B cell (primary cell): ENCODE measurements at regions not wholly inside any gene's neighbourhood (a gene's known extent, or its start where the extent isn't known, plus 50 kb on each side); places are given as distances from the start of the nearest gene placed in this dataset.

Source experiments
- ATAC-seq: fragments of 200-7000 bp; cut with Tn5 transposase; one replicate; pipeline ENCODE4 v1.10.0; 2021; ENCODE audit warnings: low read depth, mild to moderate bottlenecking, moderate number of reproducible peaks, moderate library complexity
- CTCF ChIA-PET: fragments of 350-600 bp; sonication (Branson Sonifier 250); formaldehyde crosslinking; loops from one replicate; lab custom pipeline; 2021; ENCODE audit warnings: antibody characterized with exemption, inconsistent platforms; lab: Charles Lee
- POLR2A ChIA-PET: fragments of 350-600 bp; sonication (Branson Sonifier 250); formaldehyde crosslinking; loops from one replicate; lab custom pipeline; 2021; ENCODE audit warnings: antibody characterized with exemption; lab: Charles Lee
- DNase-seq: peaks from one replicate; pipeline ENCODE4 v3.0.0; 2013
- H2AFZ ChIP-seq: 2 replicates; pipeline ENCODE4 v1.6.1; 2012; ENCODE audit warnings: mild to moderate bottlenecking, low read depth, low read length; ENCODE audit not compliant: insufficient read depth, poor library complexity, severe bottlenecking
- H3K27ac ChIP-seq, 2 donors: 1 replicate in 1 of 2; 2 replicates in 1 of 2; pipeline ENCODE4 v1.5.1; 2012 to 2013; ENCODE audit warnings: low read length in 2 of 2, mild to moderate bottlenecking in 2 of 2, moderate library complexity in 1 of 2
- H3K27me3 ChIP-seq, 4 experiments: fragments of 200-600 bp in 1 of 4; sonication (generic) in 1 of 4; replicated peaks in 1 of 4; 1 replicate in 2 of 4; 2 replicates in 2 of 4; pipeline versions ENCODE4 v1.6.1 to v1.7.0; 2013 to 2016; ENCODE audit warnings: low read length in 3 of 4, mild to moderate bottlenecking in 2 of 4, mixed read lengths in 1 of 4, moderate library complexity in 1 of 4; ENCODE audit not compliant: insufficient read depth in 4 of 4, control insufficient read depth in 3 of 4; ENCODE audit errors: control extremely low read depth in 1 of 4
- H3K36me3 ChIP-seq, 2 experiments: replicated peaks in 1 of 2; 1 replicate in 1 of 2; 2 replicates in 1 of 2; pipeline versions ENCODE4 v1.6.1 to v1.7.1; 2013; ENCODE audit warnings: low read length in 1 of 2; ENCODE audit not compliant: insufficient read depth in 2 of 2, control insufficient read depth in 1 of 2; ENCODE audit errors: control extremely low read depth in 1 of 2, extremely low read depth in 1 of 2
- H3K4me1 ChIP-seq, 2 donors: fragments of 200-600 bp in 1 of 2; sonication (generic) in 1 of 2; 1 replicate in 1 of 2; 2 replicates in 1 of 2; pipeline versions ENCODE4 v1.5.1 to v1.6.1; 2013 to 2017; ENCODE audit warnings: low read length in 2 of 2; ENCODE audit not compliant: control insufficient read depth in 2 of 2, insufficient read depth in 2 of 2
- H3K4me2 ChIP-seq: replicated peaks from 2 replicates; pipeline ENCODE3; 2012; ENCODE audit warnings: mild to moderate bottlenecking, low read depth, low read length; ENCODE audit not compliant: poor library complexity, severe bottlenecking
- H3K4me3 ChIP-seq, 5 experiments: fragments of 200-600 bp in 1 of 5; sonication (generic) in 1 of 5; 1 replicate in 3 of 5; 2 replicates in 2 of 5; pipeline versions ENCODE4 v1.5.1 to v1.7.0; 2011 to 2016; ENCODE audit warnings: low read length in 4 of 5, mild to moderate bottlenecking in 4 of 5, low read depth in 2 of 5, control low read depth in 1 of 5, moderate library complexity in 1 of 5; ENCODE audit not compliant: insufficient read depth in 1 of 5; ENCODE audit errors: control extremely low read depth in 1 of 5, extremely low read depth in 1 of 5
- H3K79me2 ChIP-seq: fragments of 200-600 bp; sonication (generic); one replicate; pipeline ENCODE4 v1.6.0; 2016; ENCODE audit warnings: low read length; ENCODE audit not compliant: control insufficient read depth, insufficient read depth
- H3K9ac ChIP-seq: fragments of 200-600 bp; sonication (generic); 2 replicates; pipeline ENCODE4 v1.6.1; 2017; ENCODE audit warnings: mild to moderate bottlenecking, low read length, moderate library complexity
- H3K9me3 ChIP-seq, 3 donors: one replicate each; pipeline versions ENCODE4 v1.6.1 to v1.7.1; 2013; ENCODE audit warnings: low read length in 2 of 3; ENCODE audit not compliant: control insufficient read depth in 2 of 3, insufficient read depth in 1 of 3; ENCODE audit errors: control extremely low read depth in 1 of 3
- H4K20me1 ChIP-seq: 2 replicates; pipeline ENCODE4 v1.6.0; 2012; ENCODE audit warnings: mild to moderate bottlenecking, low read length; ENCODE audit not compliant: insufficient read depth, control insufficient read depth, poor library complexity, severe bottlenecking
- H3K27ac Mint-ChIP-seq: one replicate; pipeline ENCODE4 v1.8.0; 2021; ENCODE audit warnings: mixed read lengths
- H3K27me3 Mint-ChIP-seq: one replicate; pipeline ENCODE4 v1.8.0; 2021; ENCODE audit warnings: mixed read lengths
- H3K4me1 Mint-ChIP-seq: one replicate; pipeline ENCODE4 v1.8.0; 2021; ENCODE audit warnings: mixed read lengths
- H3K4me3 Mint-ChIP-seq: one replicate; pipeline ENCODE4 v1.8.0; 2021; ENCODE audit warnings: mixed read lengths
- H3K9me3 Mint-ChIP-seq: one replicate; pipeline ENCODE4 v1.8.0; 2022; ENCODE audit warnings: mixed read lengths; ENCODE audit not compliant: insufficient read depth
- CTCF ChIP-seq: fragments of 200-600 bp; IDR thresholded peaks from one replicate; pipeline ENCODE4 v1.8.0; 2022; ENCODE audit warnings: antibody characterized with exemption, mild to moderate bottlenecking
- EZH2 ChIP-seq: IDR thresholded peaks from 2 replicates; pipeline ENCODE4 v1.6.1; 2012; ENCODE audit warnings: borderline replicate concordance, low read depth, mild to moderate bottlenecking, moderate library complexity, low read length; ENCODE audit not compliant: insufficient read depth, poor library complexity, severe bottlenecking
- WGBS: methylation state at CpG from one replicate; pipeline ENCODE4 v1.1.5; 2013; ENCODE audit warnings: missing lambda C conversion rate; ENCODE audit not compliant: insufficient coverage; 5-methylcytosine and 5-hydroxymethylcytosine counted together
- intact Hi-C: fragments of 100-400 bp; cut with micrococcal nuclease; formaldehyde crosslinking; loops from one replicate; pipeline ENCODE4 v1.10.0; 2022

DNA sequence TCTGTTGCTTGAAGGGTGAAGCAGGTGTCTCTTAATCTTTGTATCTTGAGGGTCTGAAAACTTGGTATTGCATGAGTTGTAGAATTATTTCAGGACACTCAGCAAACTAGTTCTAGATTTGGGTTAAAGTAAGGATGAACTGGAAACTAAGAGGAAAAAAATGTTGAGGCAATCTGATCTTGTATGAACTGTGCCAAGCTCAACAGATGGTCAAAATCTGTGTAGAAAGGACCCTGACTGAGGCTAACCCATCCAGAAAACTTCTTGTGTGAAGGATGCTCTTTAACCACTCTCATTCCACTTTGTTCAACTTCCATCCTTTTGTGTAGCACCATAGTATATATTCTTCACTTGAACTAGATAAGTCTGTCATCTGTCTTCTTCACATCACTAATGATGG lies 861.7 kb downstream of the SLC4A3 start:
- no peak overlapping the region for H3K4me2 ChIP-seq
- no peak overlapping the region for H3K27ac ChIP-seq
- no peak overlapping the region for H3K9ac ChIP-seq
- no peaks in the 10 kb centered on the region for H3K4me1 Mint-ChIP-seq
- no peak for TF ChIP-seq CTCF
- TF ChIP-seq EZH2, result no peak
- H3K27me3 ChIP-seq, result no peaks in the 10 kb centered on the region
- DNase-seq (no peak), ATAC-seq (no peak)
- H3K27me3 Mint-ChIP-seq, result no peaks in the 10 kb centered on the region
- H3K4me1 ChIP-seq, result no peaks in the 10 kb centered on the region
- no peaks in the 10 kb centered on the region for H4K20me1 ChIP-seq
- H3K4me3 Mint-ChIP-seq, result no peak overlapping the region
- peaks cover 2% of the 10 kb centered on the region for H3K9me3 Mint-ChIP-seq
- H3K9me3 ChIP-seq, result no peaks in the 10 kb centered on the region
- POLR2A ChIA-PET, result no interaction called here
- H3K36me3 ChIP-seq, result no peaks in the 10 kb centered on the region
- H3K27ac Mint-ChIP-seq, result no peak overlapping the region
- H3K79me2 ChIP-seq, result no peaks in the 10 kb centered on the region
- H2AFZ ChIP-seq, result no peak overlapping the region
- no peak overlapping the region for H3K4me3 ChIP-seq
- intact Hi-C loops, result no loop called here
- CTCF ChIA-PET, result no interaction called here

DNA sequence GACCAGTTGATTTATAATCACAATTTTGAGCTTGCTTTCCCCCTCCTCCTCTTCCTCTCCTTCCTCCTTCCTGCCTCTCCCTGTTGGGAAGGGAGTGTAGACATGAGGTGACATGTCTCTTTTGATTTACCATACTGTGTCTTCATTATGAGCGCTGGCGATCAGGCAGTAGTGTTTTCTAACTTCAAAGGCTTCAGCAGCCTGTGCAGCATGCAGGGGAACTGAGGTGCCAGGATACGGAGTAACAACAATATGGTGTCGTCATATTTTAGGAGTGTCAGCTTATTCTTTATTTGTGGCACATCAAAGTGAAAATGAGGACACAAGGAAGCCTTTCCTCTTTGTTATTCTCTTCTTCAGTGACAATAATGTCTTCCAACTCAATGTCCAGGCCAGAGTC lies 864.2 kb downstream of the SLC4A3 start:
- no peaks in the 10 kb centered on the region for H3K27me3 ChIP-seq
- no peaks in the 10 kb centered on the region for H3K4me1 Mint-ChIP-seq
- CTCF ChIA-PET, result no interaction called here
- TF ChIP-seq CTCF (no peak), EZH2 (no peak)
- no peak overlapping the region for H3K4me2 ChIP-seq
- no peaks in the 10 kb centered on the region for H3K9me3 Mint-ChIP-seq
- H2AFZ ChIP-seq, result no peak overlapping the region
- no peak overlapping the region for H3K9ac ChIP-seq
- POLR2A ChIA-PET, result no interaction called here
- DNase-seq, result no peak
- H3K36me3 ChIP-seq, result no peaks in the 10 kb centered on the region
- no peak overlapping the region for H3K4me3 Mint-ChIP-seq
- H3K79me2 ChIP-seq, result no peaks in the 10 kb centered on the region
- no peak overlapping the region for H3K27ac Mint-ChIP-seq
- no peaks in the 10 kb centered on the region for H4K20me1 ChIP-seq
- no peak for ATAC-seq
- no peaks in the 10 kb centered on the region for H3K9me3 ChIP-seq
- H3K27ac ChIP-seq, result no peak overlapping the region
- intact Hi-C loops, result no loop called here
- no peaks in the 10 kb centered on the region for H3K27me3 Mint-ChIP-seq
- no peak overlapping the region for H3K4me3 ChIP-seq
- 87% methylated on average over 4 of the region's 4 CpGs for WGBS
- H3K4me1 ChIP-seq, result no peaks in the 10 kb centered on the region
